GM12874 (cell line): ENCODE measurements at regions not wholly inside any gene's neighbourhood (a gene's known extent, or its start where the extent isn't known, plus 50 kb on each side); places are given as distances from the start of the nearest gene placed in this dataset.

Experiments
- TF ChIP-seq, protein P1 (sequence below): IDR thresholded peaks from 2 replicates; pipeline ENCODE4 v1.5.1; 2011; ENCODE audit warnings: low read depth, mild to moderate bottlenecking, control low read depth, low read length, moderate library complexity; ENCODE audit not compliant: insufficient read depth

GRCh38 chr6:169097381-169097959, 156.2 kb downstream of the THBS2 start:
- TF ChIP-seq, protein P1, sequence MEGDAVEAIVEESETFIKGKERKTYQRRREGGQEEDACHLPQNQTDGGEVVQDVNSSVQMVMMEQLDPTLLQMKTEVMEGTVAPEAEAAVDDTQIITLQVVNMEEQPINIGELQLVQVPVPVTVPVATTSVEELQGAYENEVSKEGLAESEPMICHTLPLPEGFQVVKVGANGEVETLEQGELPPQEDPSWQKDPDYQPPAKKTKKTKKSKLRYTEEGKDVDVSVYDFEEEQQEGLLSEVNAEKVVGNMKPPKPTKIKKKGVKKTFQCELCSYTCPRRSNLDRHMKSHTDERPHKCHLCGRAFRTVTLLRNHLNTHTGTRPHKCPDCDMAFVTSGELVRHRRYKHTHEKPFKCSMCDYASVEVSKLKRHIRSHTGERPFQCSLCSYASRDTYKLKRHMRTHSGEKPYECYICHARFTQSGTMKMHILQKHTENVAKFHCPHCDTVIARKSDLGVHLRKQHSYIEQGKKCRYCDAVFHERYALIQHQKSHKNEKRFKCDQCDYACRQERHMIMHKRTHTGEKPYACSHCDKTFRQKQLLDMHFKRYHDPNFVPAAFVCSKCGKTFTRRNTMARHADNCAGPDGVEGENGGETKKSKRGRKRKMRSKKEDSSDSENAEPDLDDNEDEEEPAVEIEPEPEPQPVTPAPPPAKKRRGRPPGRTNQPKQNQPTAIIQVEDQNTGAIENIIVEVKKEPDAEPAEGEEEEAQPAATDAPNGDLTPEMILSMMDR = no peak

- TF ChIP-seq, protein P1 = no peak
Measured at GRCh38 chr6:169096388-169096787, 157.3 kb downstream of the THBS2 start.

GRCh38 chr6:169095153-169095552, 158.5 kb downstream of the THBS2 start:
- TF ChIP-seq, protein P1 = no peak

GRCh38 chr6:169094552-169094950, 159.1 kb downstream of the THBS2 start:
- TF ChIP-seq, protein P1 = no peak

- TF ChIP-seq, protein P1 = no peak
Measured at GRCh38 chr6:169093770-169094551, 159.7 kb downstream of the THBS2 start.

GRCh38 chr6:169093066-169093723, 160.5 kb downstream of the THBS2 start:
- TF ChIP-seq, protein P1 = no peak

- TF ChIP-seq, protein P1 = no peak
Measured at GRCh38 chr6:169092375-169092774, 161.3 kb downstream of the THBS2 start.
